DND-41 (cell line): ENCODE measurements at regions not wholly inside any gene's neighbourhood (a gene's known extent, or its start where the extent isn't known, plus 50 kb on each side); places are given as distances from the start of the nearest gene placed in this dataset.

Experiments used
- EZH2 ChIP-seq: IDR thresholded peaks from 3 replicates; pipeline ENCODE4 v1.6.1; 2012; ENCODE audit warnings: borderline replicate concordance, low read depth, mild to moderate bottlenecking, moderate library complexity, low read length, inconsistent platforms; ENCODE audit not compliant: severe bottlenecking
- TF ChIP-seq, protein P1 (sequence below): IDR thresholded peaks from 2 replicates; pipeline ENCODE4 v1.5.1; 2012; ENCODE audit warnings: borderline replicate concordance, low read length, moderate library complexity, mild to moderate bottlenecking; ENCODE audit not compliant: poor library complexity, severe bottlenecking; ENCODE audit errors: extremely low read depth

- TF ChIP-seq, protein P1, sequence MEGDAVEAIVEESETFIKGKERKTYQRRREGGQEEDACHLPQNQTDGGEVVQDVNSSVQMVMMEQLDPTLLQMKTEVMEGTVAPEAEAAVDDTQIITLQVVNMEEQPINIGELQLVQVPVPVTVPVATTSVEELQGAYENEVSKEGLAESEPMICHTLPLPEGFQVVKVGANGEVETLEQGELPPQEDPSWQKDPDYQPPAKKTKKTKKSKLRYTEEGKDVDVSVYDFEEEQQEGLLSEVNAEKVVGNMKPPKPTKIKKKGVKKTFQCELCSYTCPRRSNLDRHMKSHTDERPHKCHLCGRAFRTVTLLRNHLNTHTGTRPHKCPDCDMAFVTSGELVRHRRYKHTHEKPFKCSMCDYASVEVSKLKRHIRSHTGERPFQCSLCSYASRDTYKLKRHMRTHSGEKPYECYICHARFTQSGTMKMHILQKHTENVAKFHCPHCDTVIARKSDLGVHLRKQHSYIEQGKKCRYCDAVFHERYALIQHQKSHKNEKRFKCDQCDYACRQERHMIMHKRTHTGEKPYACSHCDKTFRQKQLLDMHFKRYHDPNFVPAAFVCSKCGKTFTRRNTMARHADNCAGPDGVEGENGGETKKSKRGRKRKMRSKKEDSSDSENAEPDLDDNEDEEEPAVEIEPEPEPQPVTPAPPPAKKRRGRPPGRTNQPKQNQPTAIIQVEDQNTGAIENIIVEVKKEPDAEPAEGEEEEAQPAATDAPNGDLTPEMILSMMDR, result no peak
- TF ChIP-seq EZH2, result no peak
These were observed 598.3 kb downstream of the EFNA5 start for GRCh38 chr5:107072440-107072839.
